Spinal cord (tissue), 9 donors: ENCODE measurements at regions not wholly inside any gene's neighbourhood (a gene's known extent, or its start where the extent isn't known, plus 50 kb on each side); places are given as distances from the start of the nearest gene placed in this dataset.
A peak's percentile ranks its signal among the peaks of the same experiment; 100 is the strongest.

Experiments
- DNase-seq, 6 donors: peaks; one replicate each; pipeline versions ENCODE4 v3.0.0 to v3.0.0-alpha.2; 2013 to 2015; ENCODE audit warnings: low spot score in 6 of 6, low read depth in 4 of 6
- H3K27ac ChIP-seq: one replicate; pipeline ENCODE4 v1.5.1; 2013; ENCODE audit warnings: low read depth, low read length, control low read depth
- H3K27me3 ChIP-seq: one replicate; pipeline ENCODE4 v1.6.1; 2013; ENCODE audit warnings: low read length; ENCODE audit not compliant: control insufficient read depth, insufficient read depth
- H3K36me3 ChIP-seq: one replicate; pipeline ENCODE4 v1.6.1; 2013; ENCODE audit warnings: low read length; ENCODE audit not compliant: control insufficient read depth, insufficient read depth
- H3K4me1 ChIP-seq: one replicate; pipeline ENCODE4 v1.6.1; 2013; ENCODE audit warnings: low read length; ENCODE audit not compliant: control insufficient read depth, insufficient read depth
- H3K4me3 ChIP-seq: one replicate; pipeline ENCODE4 v1.5.1; 2013; ENCODE audit warnings: low read depth, low read length, control low read depth
- H3K9me3 ChIP-seq: one replicate; pipeline ENCODE4 v1.6.1; 2013; ENCODE audit warnings: low read length; ENCODE audit not compliant: control insufficient read depth, insufficient read depth
- WGBS: methylation state at CpG from one replicate; pipeline ENCODE4 v1.1.5; 2013; ENCODE audit warnings: missing lambda C conversion rate; ENCODE audit not compliant: insufficient coverage; 5-methylcytosine and 5-hydroxymethylcytosine counted together
- donor health status: healthy.

- no peak for DNase-seq
- Histone ChIP-seq H3K4me3 (no peak overlapping the region), H3K4me1 (no peaks in the 10 kb centered on the region), H3K36me3 (no peaks in the 10 kb centered on the region), H3K27ac (no peak overlapping the region), H3K9me3 (no peaks in the 10 kb centered on the region), H3K27me3 (no peaks in the 10 kb centered on the region)
- 79% methylated on average over 6 of the region's 13 CpGs for WGBS
Measured at GRCh38 chr18:51437280-51438271, 240.1 kb upstream of the MEX3C start.

DNA sequence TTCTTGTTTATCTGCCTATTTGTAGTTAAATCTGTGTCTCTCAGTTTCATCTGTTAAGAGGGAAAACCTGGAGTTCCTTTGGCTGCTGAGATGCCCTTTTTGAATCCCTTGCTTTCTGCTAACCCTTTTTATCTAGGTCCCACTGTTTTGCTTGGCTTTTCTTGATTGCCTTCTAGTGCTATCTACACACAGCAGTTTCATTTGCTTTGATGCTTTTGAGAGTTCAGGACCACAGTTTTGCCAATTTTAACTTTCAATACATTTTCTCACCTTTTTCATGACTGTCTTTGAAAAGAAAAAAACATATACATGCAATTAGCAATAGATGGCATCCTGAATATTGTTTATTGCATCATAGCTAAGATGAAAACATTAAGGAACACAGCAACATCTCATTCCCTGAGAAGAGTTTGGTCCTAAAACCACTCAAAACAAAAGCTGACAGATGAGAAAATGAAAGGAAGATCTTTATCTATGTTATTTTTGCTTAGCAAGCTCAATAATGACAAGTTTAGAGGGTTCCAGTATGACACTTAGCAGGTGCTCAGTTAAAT, 241.4 kb upstream of the MEX3C start:
- no peaks in the 10 kb centered on the region for H3K4me1 ChIP-seq
- no peak for DNase-seq
- H3K27ac ChIP-seq, result no peak overlapping the region
- H3K4me3 ChIP-seq, result no peak overlapping the region
- no peaks in the 10 kb centered on the region for H3K27me3 ChIP-seq
- H3K9me3 ChIP-seq, result no peaks in the 10 kb centered on the region
- H3K36me3 ChIP-seq, result no peaks in the 10 kb centered on the region

DNA sequence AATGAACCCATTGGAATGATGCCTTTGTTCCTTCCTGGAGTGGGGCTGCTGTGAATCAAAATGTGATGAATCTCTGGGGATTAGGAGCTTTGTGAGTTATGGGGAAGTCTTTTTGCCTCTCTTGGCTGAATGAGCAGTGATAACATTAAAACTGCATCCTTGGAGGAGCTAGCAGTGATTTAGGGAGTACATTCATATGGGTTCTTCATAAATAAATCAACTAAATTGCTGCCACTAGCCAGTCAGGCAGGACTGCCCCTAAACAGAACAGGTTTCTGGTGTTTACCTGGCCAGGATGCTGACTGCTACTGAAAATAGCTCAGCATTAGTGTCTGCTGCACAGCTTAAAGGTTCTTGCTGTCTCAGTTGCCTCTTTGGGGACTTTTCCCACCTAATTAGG, 244.5 kb upstream of the MEX3C start:
- no peak overlapping the region for H3K27ac ChIP-seq
- no peaks in the 10 kb centered on the region for H3K36me3 ChIP-seq
- H3K4me1 ChIP-seq, result peaks cover under 1% of the 10 kb centered on the region
- H3K4me3 ChIP-seq, result no peak overlapping the region
- H3K27me3 ChIP-seq, result no peaks in the 10 kb centered on the region
- no peaks in the 10 kb centered on the region for H3K9me3 ChIP-seq
- peak in 1 of 6 donors; percentile 65 for DNase-seq

DNA sequence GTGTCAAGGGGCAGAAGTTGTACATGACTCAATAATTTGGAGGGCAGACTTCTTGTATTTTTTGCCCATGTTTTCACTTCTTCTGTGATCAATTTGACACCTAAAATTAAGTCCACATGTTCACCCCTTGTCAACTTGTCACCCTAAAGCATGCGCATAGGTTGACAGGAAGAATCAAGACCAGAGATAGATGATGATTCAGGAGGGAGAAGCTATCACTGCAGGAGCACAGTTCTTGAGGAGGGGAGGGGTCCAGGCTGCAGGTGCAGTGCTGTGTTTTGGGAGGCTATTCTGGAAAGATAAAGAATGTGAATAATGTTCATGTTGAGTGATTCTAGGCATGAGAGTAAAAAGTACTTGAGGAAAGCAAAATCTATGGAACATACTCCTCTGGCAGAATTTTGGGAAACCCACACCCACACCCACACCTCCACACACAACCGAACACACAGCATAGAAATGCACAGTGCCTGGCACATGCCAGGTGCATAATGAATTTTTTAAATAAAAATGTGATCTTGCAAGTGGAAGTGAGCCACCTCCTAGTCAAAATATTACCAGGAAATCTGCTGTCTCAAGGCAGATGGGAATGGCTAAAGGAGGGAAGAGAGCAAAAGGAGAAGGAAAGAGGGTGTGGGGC, 249.2 kb upstream of the MEX3C start:
- peak in 1 of 6 donors; percentile 35 for DNase-seq
- Histone ChIP-seq H3K4me3 (no peak overlapping the region), H3K4me1 (peaks cover 20% of the 10 kb centered on the region), H3K36me3 (no peaks in the 10 kb centered on the region), H3K27ac (no peak overlapping the region), H3K9me3 (no peaks in the 10 kb centered on the region), H3K27me3 (no peaks in the 10 kb centered on the region)
- whole genome bisulfite sequencing, result no CpG with 5 or more reads among the region's 2 CpGs

- WGBS, result 36% methylated on average over 14 of the region's 19 CpGs
- peak overlapping the region; percentile 49 for H3K27ac ChIP-seq
- H3K36me3 ChIP-seq, result no peaks in the 10 kb centered on the region
- H3K27me3 ChIP-seq, result no peaks in the 10 kb centered on the region
- H3K4me1 ChIP-seq, result peaks cover 20% of the 10 kb centered on the region
- H3K4me3 ChIP-seq, result no peak overlapping the region
- DNase-seq, result peak; percentile 36 to 89 (median 64)
- H3K9me3 ChIP-seq, result no peaks in the 10 kb centered on the region
Measured at GRCh38 chr18:51447351-51448342, 250.2 kb upstream of the MEX3C start.

- Histone ChIP-seq H3K9me3 (no peaks in the 10 kb centered on the region), H3K36me3 (no peaks in the 10 kb centered on the region), H3K4me3 (no peak overlapping the region), H3K27me3 (no peaks in the 10 kb centered on the region), H3K27ac (no peak overlapping the region), H3K4me1 (peaks cover 20% of the 10 kb centered on the region)
- DNase-seq, result peak in 2 of 6 donors; percentile 24 to 41
- WGBS, result 47% methylated on average over 9 of the region's 9 CpGs
Measured at GRCh38 chr18:51448949-51449348, 251.5 kb upstream of the MEX3C start.

- Histone ChIP-seq H3K4me3 (no peak overlapping the region), H3K27ac (no peak overlapping the region), H3K36me3 (no peaks in the 10 kb centered on the region), H3K4me1 (peaks cover 7% of the 10 kb centered on the region), H3K9me3 (no peaks in the 10 kb centered on the region), H3K27me3 (no peaks in the 10 kb centered on the region)
- WGBS, result no CpG with 5 or more reads among the region's 3 CpGs
- DNase-seq, result no peak
Measured at GRCh38 chr18:51453594-51453993, 256.1 kb upstream of the MEX3C start.

DNA sequence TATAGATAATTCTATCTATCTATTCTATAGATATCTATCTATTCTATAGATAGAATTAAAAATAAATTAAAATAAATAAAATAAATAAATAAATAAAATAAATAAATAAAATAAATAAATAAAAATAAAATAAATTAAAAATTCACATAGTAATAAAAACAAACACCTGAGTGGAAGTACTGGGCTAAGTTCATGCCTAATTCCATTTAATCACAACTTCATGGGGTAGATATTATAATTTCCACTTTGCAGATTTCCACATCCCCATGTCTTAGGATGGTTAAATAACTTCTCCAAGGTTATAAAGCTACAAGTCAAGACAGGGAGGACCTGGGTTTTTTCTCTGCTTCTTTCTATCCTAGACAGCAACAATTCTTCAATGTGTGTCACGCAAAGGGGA, 261.4 kb upstream of the MEX3C start:
- no peak overlapping the region for H3K27ac ChIP-seq
- WGBS, result no CpG with 5 or more reads among the region's 1 CpG
- no peak for DNase-seq

GRCh38 chr18:51461956-51462355, 264.5 kb upstream of the MEX3C start:
- no peaks in the 10 kb centered on the region for H3K4me1 ChIP-seq
- 83% methylated on average over 1 of the region's 1 CpG for WGBS
- no peak overlapping the region for H3K27ac ChIP-seq
- H3K36me3 ChIP-seq, result no peaks in the 10 kb centered on the region
- no peaks in the 10 kb centered on the region for H3K9me3 ChIP-seq
- H3K27me3 ChIP-seq, result no peaks in the 10 kb centered on the region
- no peak for DNase-seq
- no peak overlapping the region for H3K4me3 ChIP-seq

More for the DNA sequence above, 261.4 kb upstream of the MEX3C start:
- H3K4me1 ChIP-seq, result no peaks in the 10 kb centered on the region
- H3K36me3 ChIP-seq, result no peaks in the 10 kb centered on the region
- H3K9me3 ChIP-seq, result no peaks in the 10 kb centered on the region
- no peak overlapping the region for H3K4me3 ChIP-seq
- H3K27me3 ChIP-seq, result no peaks in the 10 kb centered on the region
